HG03097 (cell line): ENCODE measurements at regions not wholly inside any gene's neighbourhood (a gene's known extent, or its start where the extent isn't known, plus 50 kb on each side); places are given as distances from the start of the nearest gene placed in this dataset.

ENCODE experiments used
- ATAC-seq: cut with Tn5 transposase; IDR thresholded peaks from one replicate; pipeline ENCODE4 v1.9.1; 2021; ENCODE audit not compliant: unreplicated experiment, low FRiP score

- ATAC-seq, result no peak
These were observed 317.6 kb downstream of the LRIG3 start for GRCh38 chr12:58602736-58603135.

GRCh38 chr12:58607805-58608204 is 312.5 kb downstream of the LRIG3 start:
- ATAC-seq, result no peak

GRCh38 chr12:58608711-58609110 is 311.6 kb downstream of the LRIG3 start:
- ATAC-seq, result no peak

DNA sequence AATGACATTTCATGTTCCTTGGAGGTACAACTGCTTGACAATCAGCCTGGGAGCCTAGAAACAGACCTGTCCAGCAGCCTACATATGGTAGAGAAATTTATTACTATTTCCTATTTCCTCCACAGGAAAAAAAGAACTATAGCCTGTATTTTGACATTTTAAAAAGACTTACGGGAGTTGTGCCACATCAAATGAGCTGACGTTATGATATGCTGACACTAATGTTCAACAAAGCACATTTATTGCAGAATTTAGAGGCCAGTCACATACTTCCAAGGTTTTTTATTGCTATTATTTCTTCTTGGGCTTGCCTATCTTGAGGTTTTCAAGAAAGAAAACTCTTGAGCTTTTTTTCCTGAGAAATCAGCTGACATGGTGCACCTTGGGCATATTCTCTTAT is 305.3 kb downstream of the LRIG3 start:
- ATAC-seq, result no peak

- no peak for ATAC-seq
These were observed 304.7 kb downstream of the LRIG3 start for GRCh38 chr12:58615576-58615975.

DNA sequence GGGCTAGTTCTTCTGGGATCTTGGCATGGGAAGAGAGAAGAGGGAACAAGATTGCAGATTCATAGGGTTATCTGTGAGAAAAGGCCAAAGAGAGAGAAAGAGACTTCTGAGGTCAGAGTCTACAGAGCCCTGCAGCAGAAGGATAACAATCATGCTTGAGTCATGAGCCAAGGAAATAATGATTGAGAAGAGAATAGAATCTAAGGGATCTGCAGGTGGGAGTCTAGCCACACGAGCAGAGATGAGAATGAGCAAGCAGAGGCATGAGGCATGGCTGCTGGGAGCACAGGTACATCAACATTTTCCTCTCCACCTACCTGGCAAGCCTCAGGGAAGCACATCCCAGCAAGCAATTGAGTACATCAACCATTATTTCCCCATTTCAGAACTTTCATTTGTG is 303.7 kb downstream of the LRIG3 start:
- no peak for ATAC-seq

GRCh38 chr12:58621126-58621525 is 299.2 kb downstream of the LRIG3 start:
- ATAC-seq, result no peak

- no peak for ATAC-seq
These were observed 290.9 kb downstream of the LRIG3 start for GRCh38 chr12:58629376-58629775.

DNA sequence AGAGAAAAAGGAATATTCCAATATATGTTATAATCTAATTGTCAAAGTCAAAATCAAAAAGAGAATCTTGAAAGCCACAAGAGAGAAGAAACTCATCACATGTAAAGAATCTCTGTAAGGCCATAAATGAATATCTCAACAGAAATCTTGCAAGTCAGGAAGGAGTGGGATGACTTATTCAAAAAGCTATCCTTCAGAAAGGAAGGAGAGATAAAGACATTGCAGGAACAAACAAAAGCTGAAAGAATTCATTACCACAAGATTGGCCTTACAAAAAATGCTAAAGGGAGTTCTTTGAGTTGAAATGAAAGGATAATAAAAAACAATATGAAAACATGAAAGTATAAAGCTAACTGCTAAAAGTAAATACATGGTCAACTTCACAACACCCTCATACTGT is 286.8 kb downstream of the LRIG3 start:
- no peak for ATAC-seq

DNA sequence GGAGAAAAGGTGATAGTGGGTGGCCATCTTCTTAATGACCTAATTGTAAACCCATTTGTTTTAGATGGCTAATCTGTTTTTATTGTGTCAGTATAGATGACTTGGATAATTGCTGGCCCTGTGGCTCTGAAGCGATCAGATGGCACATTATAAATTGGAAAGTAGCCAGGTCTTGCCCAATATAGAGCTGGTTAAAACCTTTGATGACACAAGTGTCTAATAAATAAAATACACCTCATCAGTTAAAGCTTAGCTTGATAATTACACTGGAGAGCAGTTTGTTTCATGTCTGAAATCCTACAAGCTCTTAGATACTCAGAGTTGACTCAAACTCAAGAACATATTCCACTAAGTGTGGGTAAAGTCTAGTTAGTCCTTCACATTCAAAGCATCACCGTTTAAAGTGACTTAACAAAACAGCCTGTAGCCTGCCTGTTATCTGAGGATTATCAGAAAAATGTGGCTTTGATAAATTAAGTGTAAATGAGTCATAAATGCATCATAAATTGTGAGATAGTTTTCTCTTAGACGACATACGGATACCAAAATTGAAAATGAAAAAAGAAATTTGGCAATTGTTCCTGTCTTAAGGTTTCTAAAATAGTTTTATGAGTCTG is 280.9 kb downstream of the LRIG3 start:
- ATAC-seq, result no peak

- no peak for ATAC-seq
These were observed 280.0 kb downstream of the LRIG3 start for GRCh38 chr12:58640314-58640713.

DNA sequence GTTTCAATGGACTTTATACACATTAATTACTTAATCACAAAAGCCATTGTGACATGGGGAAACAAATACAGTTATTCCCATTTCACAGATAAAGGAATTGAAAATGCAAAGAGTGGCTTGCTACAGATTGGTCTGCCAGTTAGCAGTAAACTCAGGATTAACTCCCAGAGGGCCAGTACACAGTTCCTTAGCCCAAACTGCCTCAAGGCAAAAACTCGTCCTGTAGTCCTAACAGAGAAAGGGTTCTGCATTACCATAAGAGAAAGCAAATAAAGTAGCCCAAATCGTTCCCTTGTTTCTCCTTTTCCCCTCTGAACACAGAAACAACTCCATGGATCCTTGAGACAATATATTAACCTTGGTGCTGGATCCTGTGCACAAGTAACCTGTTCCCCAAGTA is 274.4 kb downstream of the LRIG3 start:
- ATAC-seq, result no peak

- ATAC-seq, result no peak
These were observed 272.8 kb downstream of the LRIG3 start for GRCh38 chr12:58647495-58647894.

GRCh38 chr12:58648176-58648575 is 272.1 kb downstream of the LRIG3 start:
- no peak for ATAC-seq

DNA sequence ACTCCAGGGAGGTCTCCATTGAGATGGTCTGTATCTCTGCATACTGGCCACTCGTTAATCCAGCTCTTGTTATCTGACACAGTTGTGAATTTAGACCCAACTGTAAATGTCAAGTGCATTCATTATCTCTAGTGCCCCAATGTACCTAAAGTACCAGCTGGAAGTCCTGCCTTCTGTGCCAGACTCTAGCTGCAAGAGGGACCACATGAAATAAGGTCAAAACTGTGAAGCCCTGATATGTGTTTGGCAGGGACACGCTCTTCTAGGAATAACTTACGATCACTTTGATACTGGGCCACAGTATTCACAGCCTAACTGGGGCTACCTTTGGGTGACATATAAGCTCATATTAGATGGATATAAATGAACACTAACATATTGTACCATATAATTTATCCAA is 268.5 kb downstream of the LRIG3 start:
- ATAC-seq, result no peak

- ATAC-seq, result no peak
These were observed 266.3 kb downstream of the LRIG3 start for GRCh38 chr12:58654021-58654420.

GRCh38 chr12:58655375-58655774 is 264.9 kb downstream of the LRIG3 start:
- no peak for ATAC-seq

GRCh38 chr12:58656254-58657009 is 263.9 kb downstream of the LRIG3 start:
- ATAC-seq, result no peak

DNA sequence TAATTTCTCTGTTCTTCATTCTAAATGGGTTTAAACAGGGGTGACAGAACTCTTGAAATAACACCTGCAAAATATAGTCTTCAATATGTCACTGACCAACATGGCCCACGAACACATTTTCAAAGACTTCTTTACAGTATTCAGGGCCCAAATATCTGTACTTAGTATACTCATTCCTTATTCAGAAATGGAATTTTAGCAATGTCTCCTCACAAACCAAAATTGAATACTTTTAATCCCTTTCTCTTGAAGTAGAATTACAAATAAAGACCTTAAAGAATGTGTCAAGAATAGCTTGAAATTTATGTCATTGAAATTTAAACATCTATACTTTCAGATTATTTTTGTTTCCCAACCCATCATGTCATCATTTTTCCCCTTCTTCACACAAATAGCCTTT is 263.1 kb downstream of the LRIG3 start:
- no peak for ATAC-seq

DNA sequence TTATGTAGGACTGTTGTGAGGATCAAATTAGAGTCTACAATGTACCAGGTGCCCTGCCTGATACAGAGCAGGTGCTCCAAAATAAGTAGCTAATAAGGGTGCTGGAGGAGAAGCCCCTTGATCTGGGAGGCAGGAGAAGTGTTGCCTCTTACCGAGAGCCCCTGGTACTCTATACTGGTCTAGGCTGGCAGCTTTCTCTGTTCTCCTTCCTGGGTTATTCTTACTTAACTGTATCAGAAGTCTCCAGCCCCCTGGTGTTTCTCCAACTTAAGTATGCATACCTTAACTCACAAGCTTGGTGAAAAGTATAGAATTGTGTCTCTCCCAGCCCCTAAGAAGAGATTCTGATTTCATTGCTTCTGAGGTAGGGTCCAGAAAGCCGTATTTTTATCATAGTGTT is 254.9 kb downstream of the LRIG3 start:
- ATAC-seq, result no peak

DNA sequence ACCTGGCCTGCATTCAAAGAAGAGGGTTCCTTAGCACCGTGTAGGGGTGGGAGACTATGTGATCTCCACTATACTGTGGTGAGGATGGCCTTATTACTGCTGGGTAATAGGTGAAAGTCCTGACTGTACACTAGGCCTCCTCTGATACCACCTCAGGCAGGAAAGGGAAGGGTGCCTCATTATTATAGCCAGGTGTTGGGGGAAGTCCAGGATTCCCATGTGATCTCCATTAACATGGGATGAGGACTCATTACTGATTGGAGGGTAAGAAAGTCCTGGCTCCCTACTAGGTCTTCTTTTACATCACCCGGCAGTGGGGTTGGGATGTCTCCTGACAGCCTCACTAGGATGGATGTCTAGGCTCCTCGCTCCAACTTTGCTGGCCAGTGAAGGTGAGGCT is 252.1 kb downstream of the LRIG3 start:
- ATAC-seq, result no peak

DNA sequence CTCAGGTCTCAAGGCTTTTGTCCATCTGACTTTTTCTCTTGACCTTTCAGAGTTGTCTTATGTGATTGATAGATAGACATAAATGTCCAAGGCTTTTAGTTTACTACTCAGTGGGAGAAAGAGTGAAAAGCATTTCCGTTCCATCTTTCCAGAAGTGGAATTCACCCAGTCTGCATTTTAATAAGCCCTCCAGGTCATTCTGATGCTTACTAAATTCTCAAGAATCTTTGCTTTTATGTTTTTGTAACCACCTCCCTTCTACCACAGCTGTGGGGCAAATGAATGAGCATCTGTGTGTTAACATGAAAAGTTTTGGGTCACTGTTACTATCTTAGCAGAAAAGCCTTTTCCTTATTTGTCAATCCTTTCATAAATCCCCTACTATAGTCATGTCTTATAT is 251.4 kb downstream of the LRIG3 start:
- no peak for ATAC-seq
